Prostate gland (tissue), 2 donors: ENCODE measurements at regions not wholly inside any gene's neighbourhood (a gene's known extent, or its start where the extent isn't known, plus 50 kb on each side); places are given as distances from the start of the nearest gene placed in this dataset.

Source experiments
- DNase-seq: peaks from one replicate; pipeline ENCODE4 v3.0.0-alpha.2; 2019; ENCODE audit warnings: low spot score
- H3K27ac ChIP-seq, 2 donors: fragments of 200-600 bp; sonication (generic); 2 replicates each; pipeline ENCODE4 v1.5.1; 2017 to 2019
- H3K27me3 ChIP-seq: fragments of 200-600 bp; sonication (generic); replicated peaks from 2 replicates; pipeline ENCODE4 v1.5.1; 2019; ENCODE audit not compliant: insufficient read depth
- H3K36me3 ChIP-seq, 2 donors: fragments of 200-600 bp; sonication (generic); 1 replicate in 1 of 2; 2 replicates in 1 of 2; pipeline versions ENCODE4 v1.5.1 to v1.8.1; 2017 to 2019
- H3K4me1 ChIP-seq: fragments of 200-600 bp; sonication (generic); replicated peaks from 2 replicates; pipeline ENCODE4 v1.5.1; 2019
- H3K4me3 ChIP-seq, 2 donors: fragments of 200-600 bp; sonication (generic); 2 replicates each; pipeline ENCODE4 v1.5.1; 2017 to 2019
- H3K9me3 ChIP-seq: fragments of 200-600 bp; sonication (generic); 2 replicates; pipeline ENCODE4 v1.5.1; 2017
- CTCF ChIP-seq, 4 experiments: fragments of 200-600 bp in 2 of 4; fragments of 450-650 bp in 2 of 4; sonication (generic) in 2 of 4; IDR thresholded peaks; 1 replicate in 3 of 4; 2 replicates in 1 of 4; pipeline ENCODE4 v1.5.1; 2016 to 2019; ENCODE audit warnings: antibody characterized with exemption in 4 of 4, mild to moderate bottlenecking in 2 of 4, moderate library complexity in 2 of 4
- POLR2A ChIP-seq: fragments of 450-650 bp; IDR thresholded peaks from one replicate; pipeline ENCODE4 v1.6.1; 2016; ENCODE audit warnings: antibody characterized with exemption, mild to moderate bottlenecking
- POLR2AphosphoS5 ChIP-seq: sonication (generic); formaldehyde crosslinking; IDR thresholded peaks from one replicate; pipeline ENCODE4 v1.6.1; 2017; ENCODE audit warnings: antibody characterized with exemption
- WGBS: methylation state at CpG from one replicate; pipeline ENCODE4 v1.1.5; 2018; 5-methylcytosine and 5-hydroxymethylcytosine counted together
- intact Hi-C: fragments of 100-400 bp; cut with DNase I; formaldehyde crosslinking; loops from one replicate; pipeline ENCODE4 v1.14.2; 2022

DNA sequence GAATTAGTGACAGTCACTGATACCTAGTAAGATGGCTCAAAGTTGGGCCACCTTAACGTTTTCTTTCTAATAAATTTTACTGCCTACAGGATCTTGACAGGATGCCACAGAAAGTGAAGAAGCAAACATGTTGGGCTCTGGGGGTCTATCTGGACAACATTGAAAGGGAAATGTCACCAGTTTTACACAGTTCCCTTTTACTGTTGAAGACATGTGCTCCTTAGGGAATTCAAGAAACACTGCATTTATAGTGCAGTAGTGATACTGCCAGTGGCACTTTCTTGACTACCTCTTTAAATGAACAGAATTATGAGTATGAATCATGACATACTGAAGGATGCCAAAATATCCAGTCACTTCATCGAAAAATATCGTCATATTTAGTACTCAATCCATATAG is 269.3 kb upstream of the SYT10 start:
- TF ChIP-seq POLR2AphosphoS5 (no peak), CTCF (IDR thresholded peaks at IDR 0.05) (no peak), POLR2A (no peak)
- no peak overlapping the region for H3K4me3 ChIP-seq
- H3K27me3 ChIP-seq, result no peaks in the 10 kb centered on the region
- intact Hi-C loops, result no loop called here
- H3K4me1 ChIP-seq, result no peaks in the 10 kb centered on the region
- DNase-seq, result no peak
- H3K27ac ChIP-seq, result no peak overlapping the region
- H3K9me3 ChIP-seq, result no peaks in the 10 kb centered on the region
- H3K36me3 ChIP-seq, result no peaks in the 10 kb centered on the region
- 70% methylated on average over 3 of the region's 3 CpGs for WGBS

- no peak for TF ChIP-seq CTCF (IDR thresholded peaks at IDR 0.05)
- TF ChIP-seq POLR2A, result no peak
- TF ChIP-seq POLR2AphosphoS5, result no peak
Observed at GRCh38 chr12:33710548-33710947, 270.9 kb upstream of the SYT10 start.

GRCh38 chr12:33718631-33719030 is 279.0 kb upstream of the SYT10 start:
- DNase-seq, result no peak
- 91% methylated on average over 2 of the region's 2 CpGs for WGBS
- no peaks in the 10 kb centered on the region for H3K9me3 ChIP-seq
- H3K4me1 ChIP-seq, result no peaks in the 10 kb centered on the region
- H3K36me3 ChIP-seq, result no peaks in the 10 kb centered on the region
- H3K27ac ChIP-seq, result no peak overlapping the region
- H3K4me3 ChIP-seq, result no peak overlapping the region
- TF ChIP-seq POLR2AphosphoS5 (no peak), CTCF (IDR thresholded peaks at IDR 0.05) (no peak), POLR2A (no peak)
- intact Hi-C loops, result no loop called here
- H3K27me3 ChIP-seq, result no peaks in the 10 kb centered on the region

More at GRCh38 chr12:33710548-33710947, 270.9 kb upstream of the SYT10 start:
- WGBS, result 67% methylated on average over 2 of the region's 2 CpGs
- no peaks in the 10 kb centered on the region for H3K4me1 ChIP-seq
- H3K27me3 ChIP-seq, result no peaks in the 10 kb centered on the region
- no peak overlapping the region for H3K27ac ChIP-seq
- DNase-seq, result no peak
- H3K36me3 ChIP-seq, result no peaks in the 10 kb centered on the region
- intact Hi-C loops, result no loop called here
- H3K9me3 ChIP-seq, result no peaks in the 10 kb centered on the region
- H3K4me3 ChIP-seq, result no peak overlapping the region

- TF ChIP-seq POLR2AphosphoS5 (no peak), CTCF (IDR thresholded peaks at IDR 0.05) (no peak), POLR2A (no peak)
- Histone ChIP-seq H3K9me3 (no peaks in the 10 kb centered on the region), H3K36me3 (no peaks in the 10 kb centered on the region), H3K27me3 (no peaks in the 10 kb centered on the region), H3K4me1 (no peaks in the 10 kb centered on the region), H3K27ac (no peak overlapping the region), H3K4me3 (no peak overlapping the region)
- WGBS, result 59% methylated on average over 2 of the region's 2 CpGs
- intact Hi-C loops, result no loop called here
- DNase-seq, result no peak
Observed at GRCh38 chr12:33721561-33721960, 281.9 kb upstream of the SYT10 start.

- Histone ChIP-seq H3K4me1 (no peaks in the 10 kb centered on the region), H3K9me3 (no peaks in the 10 kb centered on the region), H3K36me3 (no peaks in the 10 kb centered on the region), H3K4me3 (no peak overlapping the region), H3K27ac (no peak overlapping the region), H3K27me3 (no peaks in the 10 kb centered on the region)
- intact Hi-C loops, result no loop called here
- WGBS, result 61% methylated on average over 4 of the region's 4 CpGs
- DNase-seq, result no peak
- TF ChIP-seq POLR2AphosphoS5 (no peak), CTCF (IDR thresholded peaks at IDR 0.05) (no peak), POLR2A (no peak)
Observed at GRCh38 chr12:33724867-33725266, 285.2 kb upstream of the SYT10 start.
